CD4-positive, alpha-beta T cell treated with Interleukin-10 for 1 hour (primary cell): ENCODE measurements at regions not wholly inside any gene's neighbourhood (a gene's known extent, or its start where the extent isn't known, plus 50 kb on each side); places are given as distances from the start of the nearest gene placed in this dataset.
"Not testable (repeated sequence)": the region's sequence is repeated elsewhere in the genome, so short reads cannot be mapped to it uniquely, and the experiment has no call there.

Experiments used
- DNase-seq: peaks from one replicate; pipeline ENCODE4 v3.0.0-alpha.2; 2020

DNA sequence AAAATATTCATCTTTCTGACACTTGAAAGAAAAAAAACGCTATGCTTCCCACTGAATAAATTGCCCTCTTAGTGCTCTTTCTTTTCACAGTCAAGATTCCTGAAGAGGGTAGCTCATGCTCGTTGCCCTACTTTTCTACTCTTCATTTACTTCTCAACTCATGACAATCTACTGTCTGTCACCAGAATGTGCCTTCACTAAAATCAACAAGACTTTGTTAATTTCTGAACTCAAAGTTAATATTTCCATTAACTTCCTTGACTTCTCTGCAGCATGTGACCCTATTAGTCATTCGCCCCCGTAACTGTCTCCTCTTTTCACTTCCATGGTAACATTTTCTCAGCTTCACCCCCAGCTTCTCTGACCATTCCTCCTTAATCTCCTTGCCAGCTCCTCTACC lies 98.9 kb upstream of the MAPRE2 start:
- DNase-seq: no peak

DNA sequence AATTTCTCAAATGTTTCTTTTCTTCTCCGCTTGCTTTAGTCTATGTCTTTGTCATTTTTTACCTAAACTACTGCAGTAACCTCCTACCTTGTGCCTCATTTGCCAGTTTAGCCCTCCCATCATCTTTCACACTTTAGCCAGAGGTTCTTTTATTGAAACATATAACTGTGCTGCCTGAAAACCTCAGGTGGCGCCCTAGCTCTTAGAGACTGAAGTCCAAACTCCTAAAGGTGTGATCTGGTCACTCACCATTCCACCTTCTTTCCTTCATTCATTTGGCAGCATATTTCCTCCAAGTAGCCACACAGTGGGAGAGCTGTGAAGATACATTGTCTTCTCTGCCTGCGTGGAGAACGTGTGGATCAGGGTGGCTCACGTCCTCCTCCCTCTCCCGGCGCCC lies 98.2 kb upstream of the MAPRE2 start:
- DNase-seq: no peak

DNA sequence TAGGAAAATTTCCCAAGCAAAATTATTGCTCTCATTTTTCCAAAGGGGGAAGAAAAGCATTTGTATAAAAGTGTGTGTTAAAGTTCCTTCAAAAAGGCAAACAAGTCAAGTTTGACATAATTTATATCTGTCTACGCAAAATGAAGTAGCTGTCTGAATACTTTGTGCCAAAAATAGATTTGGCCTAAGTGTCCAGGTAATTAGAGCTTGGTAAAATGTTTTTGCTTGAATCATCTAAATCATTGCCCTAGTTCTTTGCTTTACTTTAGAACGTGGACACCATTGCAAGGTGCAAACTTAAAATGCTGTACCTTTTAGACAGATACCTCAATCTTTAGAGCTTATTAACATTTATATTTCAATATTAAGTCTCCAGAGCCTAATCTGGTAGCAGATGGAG lies 97.6 kb upstream of the MAPRE2 start:
- DNase-seq: no peak

DNA sequence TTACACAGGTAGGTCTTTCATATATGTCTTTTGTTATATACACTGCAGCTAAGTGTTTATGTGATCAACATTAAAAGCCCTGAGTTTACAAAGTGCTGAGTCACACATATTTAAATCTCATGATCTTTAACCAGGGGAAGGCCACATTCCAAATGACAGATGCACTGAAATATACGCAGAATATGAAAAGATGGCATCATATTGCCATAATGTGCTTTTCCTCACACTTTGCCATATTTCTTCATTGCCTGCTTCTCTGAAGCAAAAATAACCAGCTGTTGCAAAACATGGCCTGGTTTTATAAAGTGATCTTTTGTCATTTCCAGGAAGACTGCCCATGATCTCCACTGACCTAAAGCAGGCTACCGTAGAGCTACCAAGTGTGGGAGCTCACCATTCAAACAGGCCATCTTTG lies 93.5 kb upstream of the MAPRE2 start:
- no peak for DNase-seq

DNA sequence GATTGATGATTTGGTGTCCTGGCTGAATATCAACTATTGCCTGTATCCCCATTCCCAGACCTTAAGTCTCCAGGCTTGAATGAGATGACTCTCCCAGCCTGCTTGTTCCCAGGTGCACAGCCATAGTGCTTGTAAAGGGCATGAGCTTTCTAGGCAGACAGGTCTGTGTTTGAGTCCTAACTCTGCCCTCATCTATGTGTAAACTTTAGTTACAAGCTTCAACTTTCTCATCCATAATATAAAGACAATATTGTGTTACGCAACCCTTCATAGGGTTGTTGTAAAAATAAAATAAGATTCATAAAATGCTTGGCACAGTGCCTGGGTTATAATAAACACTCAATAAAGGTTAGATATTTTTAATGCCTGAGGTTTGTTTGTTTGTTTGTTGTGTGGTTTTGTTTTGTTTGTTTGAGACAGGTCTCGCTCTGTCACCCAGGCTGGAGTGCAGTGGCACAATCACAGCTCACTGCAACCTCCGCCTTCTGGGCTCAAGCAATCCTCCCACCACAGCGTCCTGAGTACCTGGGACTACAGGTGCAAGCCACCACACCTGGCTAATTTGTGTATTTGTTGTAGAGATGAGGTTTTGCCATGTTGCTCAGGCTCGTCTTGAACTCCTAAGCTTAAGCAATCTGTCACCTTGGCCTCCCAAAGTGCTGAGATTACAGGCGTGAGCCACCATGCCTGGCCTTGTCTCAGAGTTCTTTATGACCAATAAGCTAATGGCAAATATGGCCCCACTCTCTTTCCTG lies 89.4 kb upstream of the MAPRE2 start:
- no peak for DNase-seq

DNA sequence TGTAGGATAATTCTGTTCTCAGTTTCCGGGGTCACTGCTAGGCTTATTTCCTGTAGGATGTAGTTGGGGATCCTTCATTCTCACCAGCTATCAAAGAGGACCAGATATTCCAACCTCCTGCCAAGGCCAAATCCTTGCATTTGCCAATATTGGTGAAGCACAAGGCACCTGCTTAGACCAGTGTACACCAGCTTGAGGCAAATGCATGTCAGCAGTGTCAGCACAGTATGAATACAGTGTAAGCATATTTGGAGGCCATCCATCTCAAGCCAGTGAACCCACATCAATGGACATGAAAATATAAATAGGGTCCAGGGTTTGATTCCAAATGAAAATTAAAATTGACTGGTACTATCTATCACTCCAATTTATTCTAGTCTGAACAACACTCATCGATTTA lies 88.0 kb upstream of the MAPRE2 start:
- no peak for DNase-seq

DNA sequence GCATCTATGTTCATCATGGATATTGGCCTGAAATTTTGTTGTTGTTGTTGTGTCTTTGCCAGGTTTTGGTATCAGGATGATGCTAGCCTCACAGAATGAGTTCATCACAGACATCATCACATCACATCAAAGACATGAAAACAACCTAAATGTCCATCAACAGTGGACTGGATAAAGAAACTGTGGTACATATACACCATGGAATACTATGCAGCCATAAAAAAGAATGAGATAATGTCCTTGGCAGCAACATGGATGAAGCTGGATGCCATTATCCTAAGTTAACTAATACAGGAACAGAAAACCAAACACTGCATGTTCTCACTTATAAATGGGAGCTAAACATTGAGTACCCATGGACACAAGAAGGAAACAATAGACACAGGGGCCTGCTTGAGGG lies 85.7 kb upstream of the MAPRE2 start:
- DNase-seq: not testable (repeated sequence)

DNA sequence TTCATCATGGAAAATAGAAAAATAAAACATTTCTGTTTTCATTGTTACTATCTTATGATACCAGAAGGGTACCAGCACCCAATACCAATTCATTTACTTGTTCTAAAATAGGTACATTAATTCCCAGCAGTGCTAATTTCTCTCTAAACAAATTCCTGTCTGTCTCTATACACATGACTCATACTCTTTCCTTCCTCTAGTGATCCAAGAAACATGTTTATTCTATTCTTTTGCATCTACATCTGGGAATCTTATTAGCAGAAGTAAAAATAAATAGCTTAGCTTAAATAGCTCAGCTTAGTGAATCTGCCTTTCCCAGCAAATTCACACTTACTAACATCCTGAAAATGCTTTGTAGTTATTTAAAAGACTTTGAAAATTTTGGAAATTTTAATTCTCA lies 84.5 kb upstream of the MAPRE2 start:
- DNase-seq: no peak

DNA sequence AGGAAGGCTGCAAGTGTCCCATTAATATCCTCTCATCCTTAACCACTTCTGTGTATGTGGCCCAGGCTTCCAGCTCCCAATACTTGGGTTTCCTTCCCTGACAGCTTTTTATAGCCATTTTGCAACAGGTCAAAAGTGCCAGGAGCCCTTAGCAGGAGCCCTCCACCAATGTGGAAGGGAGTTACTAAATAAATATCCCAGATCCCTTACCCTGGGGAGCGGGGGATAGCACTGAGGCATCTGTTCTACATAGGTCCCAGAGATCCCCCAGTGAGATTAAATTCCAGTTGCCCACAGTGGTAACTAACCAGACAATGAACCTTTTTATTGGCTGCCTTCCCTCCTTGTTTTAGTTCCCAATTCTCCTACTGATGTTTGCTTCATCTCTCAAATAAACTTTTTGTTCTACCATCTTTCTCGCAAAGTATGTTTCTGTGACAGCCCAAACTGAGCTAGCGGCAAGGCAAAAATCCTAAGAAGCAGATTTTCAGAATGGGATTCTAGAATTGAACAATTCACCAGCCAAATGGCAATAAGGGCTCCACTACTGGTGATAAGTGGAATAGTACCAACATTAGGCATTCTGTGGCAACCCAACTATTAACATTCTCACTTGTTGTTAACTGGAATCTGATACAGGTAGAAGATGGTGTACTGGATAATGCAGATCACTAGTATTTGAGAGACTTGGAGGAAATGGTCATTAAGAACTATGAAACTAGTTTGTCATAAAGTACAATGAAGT lies 83.9 kb upstream of the MAPRE2 start:
- DNase-seq: no peak

DNA sequence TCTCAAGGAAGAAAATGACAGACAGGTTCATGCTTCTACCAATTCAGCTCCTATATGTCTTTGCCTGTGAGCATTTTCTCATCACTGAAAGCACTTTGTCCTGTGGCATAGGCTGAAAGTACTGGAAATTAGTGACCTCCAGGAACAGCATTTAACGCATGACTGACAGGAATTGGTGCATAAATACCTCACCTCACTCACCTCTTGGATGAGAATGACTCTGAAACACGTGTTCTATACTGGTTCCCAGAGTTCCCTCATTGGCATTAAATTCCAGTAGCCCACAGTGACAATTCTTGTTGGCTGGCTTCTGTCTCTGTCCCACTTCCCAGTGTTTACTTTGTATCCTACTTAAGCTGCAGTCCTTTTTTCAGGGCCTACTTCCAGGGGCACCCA lies 83.4 kb upstream of the MAPRE2 start:
- DNase-seq: no peak

DNA sequence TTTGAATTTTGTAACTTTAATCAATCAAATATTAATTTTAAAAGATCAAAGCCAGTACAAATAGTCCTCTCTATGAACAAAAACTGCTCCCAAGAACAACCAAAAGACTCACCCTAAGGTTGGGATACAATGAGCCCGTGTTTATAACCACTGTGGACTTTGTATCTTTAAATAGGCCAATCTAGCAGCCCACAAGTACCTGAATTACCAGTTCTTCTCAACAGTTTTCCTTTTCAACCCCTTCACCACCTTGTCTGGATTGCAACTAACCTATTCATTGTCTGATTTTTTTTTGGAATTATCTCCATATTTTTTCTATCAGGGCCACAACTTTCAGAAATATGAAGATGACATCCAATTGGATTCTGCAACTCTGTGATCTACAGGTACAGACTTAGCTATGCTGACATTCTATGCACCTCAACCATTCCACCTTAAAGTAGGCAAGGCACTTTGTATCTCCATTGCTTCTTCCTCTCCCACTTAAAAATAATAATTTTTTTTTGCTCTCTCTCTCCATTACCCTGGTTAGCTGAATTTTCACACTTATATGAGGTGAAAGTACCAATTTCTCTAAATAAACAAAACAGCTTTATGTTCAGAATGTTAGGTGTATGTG lies 81.9 kb upstream of the MAPRE2 start:
- DNase-seq: no peak

DNA sequence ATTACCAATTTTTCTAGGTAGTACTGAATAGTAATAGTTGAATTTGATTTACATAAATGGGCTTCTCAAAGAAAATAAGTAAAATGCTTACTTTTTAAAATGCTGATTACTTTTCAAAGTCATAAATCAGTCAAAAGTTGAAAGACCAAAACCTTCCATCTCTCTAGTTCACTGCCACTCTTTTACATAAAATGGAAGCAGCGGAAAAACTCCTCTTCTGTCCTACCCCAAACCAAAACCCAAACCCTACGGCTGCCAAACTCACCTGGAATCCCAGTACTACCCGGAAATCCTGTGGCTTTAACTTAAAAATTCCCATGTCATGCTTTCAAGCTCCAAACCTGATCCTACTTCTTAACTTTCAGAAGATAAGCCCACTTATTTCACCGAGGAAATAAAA lies 81.2 kb upstream of the MAPRE2 start:
- no peak for DNase-seq

DNA sequence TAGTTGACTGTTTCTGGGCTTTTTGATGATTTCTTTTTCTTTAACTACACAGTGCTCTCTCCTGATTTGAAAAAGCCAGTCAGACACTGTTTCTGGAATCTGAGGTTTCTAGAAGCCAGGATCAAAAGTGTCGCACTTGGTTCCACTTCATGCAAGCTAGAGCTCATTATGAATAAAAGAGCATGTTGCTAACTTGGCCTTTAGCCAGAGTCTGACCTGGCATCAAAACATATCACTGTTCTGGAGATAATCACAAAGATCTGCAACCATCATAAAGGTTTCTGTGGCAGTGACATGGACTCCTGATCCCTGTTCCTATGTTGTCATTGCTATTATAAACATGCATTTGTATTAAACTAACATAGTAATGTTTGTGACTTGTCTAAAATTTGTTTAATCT lies 76.1 kb upstream of the MAPRE2 start:
- no peak for DNase-seq

DNA sequence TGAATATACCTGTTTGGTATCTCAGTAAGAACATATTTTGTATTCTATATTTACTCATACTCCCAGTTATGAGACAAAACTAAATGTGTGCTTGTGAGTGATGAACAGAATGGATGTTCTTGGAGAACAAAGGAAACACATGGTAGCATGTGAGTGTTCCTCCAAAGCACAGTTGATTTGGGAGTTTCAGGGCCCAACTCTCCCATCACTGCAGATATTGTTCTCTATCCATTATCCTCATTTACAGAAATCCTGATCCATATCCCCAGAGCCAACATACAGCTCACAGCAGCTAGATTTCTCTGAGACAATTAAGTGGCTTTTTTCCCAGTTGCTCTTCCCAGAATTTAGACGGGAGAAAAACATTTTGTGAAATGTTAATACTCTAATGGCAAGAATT lies 75.6 kb upstream of the MAPRE2 start:
- DNase-seq: no peak

DNA sequence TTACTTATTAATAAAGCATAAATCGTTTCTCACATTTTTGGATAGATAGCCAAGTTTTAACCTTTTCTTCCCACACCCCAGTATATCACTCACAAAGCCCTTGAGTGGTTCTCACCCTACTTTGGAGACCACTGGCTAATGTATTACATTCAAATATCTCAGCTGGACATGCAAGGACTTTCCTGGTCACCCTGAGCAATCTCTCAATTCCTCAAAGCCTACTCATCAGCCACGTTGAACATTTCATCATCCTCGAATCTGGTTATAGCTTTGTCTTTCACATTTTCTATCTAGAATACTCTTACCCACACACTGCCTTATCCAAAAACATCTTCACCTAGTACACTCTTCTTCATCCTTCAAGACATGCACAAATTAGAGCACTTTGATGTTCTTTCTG lies 71.1 kb upstream of the MAPRE2 start:
- DNase-seq: no peak

DNA sequence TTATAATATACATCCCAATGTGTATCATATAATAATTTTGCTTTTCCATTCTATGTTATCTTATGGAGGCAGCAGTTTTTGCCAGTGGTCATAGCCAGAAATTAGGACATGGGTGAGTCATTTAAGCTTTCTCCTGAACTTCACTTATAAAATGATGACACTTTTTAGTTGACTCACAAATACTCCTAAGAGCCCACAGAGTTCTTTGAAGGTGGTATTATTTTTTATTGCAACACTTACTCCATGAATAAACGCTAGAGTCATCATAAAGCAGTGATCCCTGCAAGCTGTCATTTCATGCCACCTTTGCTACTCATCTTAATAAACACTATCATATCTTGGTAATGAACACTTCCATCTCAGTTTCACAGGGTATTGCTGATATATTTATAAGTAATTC lies 69.9 kb upstream of the MAPRE2 start:
- DNase-seq: no peak

DNA sequence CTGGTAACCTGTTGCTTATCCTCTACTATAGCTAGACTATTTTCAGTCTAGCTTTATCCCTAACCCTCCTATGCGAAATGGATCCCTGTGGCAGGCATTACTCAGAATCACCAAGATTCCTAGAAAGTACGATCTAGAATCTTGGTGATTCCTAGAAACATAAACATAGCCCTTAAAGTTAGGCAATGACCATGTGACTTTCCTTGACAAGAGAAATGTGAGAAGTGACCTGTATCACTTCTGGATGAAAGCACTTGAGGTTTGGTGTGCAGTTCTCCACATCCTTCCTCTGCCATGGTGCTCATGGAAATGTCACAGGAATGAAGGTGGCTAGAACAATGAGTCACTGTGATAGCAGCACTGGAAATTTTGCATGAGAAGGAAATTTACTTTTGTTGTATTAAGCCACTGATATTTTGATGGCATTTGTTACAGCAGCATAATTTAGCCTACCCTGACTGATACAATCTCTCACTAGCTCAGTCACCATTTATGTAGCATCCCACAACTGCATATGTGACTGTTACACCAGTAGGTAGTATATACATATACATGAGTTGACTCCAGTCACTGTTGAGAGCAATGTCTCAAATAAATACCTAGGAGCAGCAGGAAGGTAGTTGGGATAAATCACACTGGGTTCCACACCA lies 68.3 kb upstream of the MAPRE2 start:
- DNase-seq: no peak

DNA sequence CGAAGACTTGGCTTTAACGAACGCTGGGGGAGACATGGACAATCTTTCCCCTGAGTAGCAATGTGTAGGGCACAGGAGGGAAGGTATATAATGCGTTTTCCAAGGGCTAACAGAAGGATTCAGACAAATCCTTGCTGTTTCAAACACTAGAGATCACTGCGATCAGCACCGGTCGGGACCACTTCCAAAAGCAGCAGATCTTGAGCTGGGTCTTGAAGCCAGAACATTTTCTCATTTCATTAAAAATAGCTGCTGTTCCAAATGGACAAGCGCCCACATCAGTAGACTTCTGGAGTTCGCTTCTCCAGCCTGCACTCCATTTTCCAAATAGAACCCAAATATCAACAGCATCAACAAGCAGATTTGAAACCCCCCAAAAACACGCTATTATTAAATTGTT lies 65.1 kb upstream of the MAPRE2 start:
- no peak for DNase-seq

DNA sequence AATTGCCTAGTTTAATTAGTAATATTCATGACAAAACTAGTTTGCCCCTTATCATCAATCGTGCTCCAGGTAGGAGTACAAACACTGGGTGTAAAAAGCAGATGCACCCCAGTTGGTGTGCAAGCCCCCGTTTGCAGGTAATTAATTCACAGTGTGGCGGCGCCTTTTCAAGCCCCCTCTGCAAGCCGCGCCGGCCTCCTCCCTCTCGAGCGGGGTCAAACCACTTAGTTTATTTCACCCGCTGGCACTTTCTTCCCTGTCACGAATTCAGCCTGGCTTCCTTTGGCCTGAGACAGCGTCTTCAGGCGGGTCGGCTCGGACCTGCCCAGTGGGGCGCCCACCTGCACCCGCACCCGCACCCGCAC lies 64.7 kb upstream of the MAPRE2 start:
- DNase-seq: no peak

DNA sequence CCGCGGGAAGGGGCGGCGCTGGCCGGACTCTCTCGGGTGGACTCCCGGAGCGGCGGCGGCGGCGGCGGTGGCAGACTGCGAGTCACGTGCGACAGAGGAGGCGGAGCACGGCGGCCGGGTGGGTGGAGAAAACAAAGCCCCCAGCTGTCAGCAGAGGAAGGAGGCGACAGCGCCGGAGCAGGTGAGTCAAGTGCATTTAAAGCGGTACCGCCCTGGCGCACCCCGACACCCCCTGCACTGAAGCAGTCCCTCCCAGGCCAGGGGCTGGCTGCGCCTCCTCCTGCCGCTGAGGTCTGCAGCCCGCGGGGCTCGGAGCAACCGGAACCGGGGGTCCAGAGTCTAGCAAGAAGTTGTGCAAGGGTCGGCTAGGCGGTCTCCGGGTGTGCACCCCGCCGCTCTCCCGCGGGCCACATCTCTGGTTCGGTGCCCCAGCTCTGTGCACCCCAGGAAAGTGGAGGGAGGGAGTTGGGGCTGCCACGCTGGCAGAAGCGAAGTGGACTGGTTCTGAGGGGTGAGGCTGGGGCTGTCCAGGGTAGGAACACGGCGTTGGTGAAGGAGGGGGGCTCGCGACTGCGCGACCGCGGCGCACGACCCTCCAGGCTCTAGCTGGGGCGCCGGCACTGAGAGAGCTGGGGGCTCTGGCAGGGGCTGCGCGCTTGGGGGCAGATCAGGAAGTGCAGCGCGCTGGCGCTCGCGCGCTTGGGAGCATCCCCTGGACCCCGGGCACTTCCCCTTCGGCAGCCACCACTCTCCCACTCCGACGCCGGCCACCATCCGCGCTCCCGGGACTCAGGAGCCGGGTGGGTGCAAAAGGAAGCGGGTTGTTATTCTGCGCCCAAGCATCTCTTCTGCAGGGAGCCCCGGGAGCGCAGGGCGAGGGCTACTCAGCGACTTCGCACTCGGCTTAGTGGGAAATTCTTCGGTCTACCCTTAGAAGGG lies 64.0 kb upstream of the MAPRE2 start:
- peak; percentile 75 for DNase-seq

DNA sequence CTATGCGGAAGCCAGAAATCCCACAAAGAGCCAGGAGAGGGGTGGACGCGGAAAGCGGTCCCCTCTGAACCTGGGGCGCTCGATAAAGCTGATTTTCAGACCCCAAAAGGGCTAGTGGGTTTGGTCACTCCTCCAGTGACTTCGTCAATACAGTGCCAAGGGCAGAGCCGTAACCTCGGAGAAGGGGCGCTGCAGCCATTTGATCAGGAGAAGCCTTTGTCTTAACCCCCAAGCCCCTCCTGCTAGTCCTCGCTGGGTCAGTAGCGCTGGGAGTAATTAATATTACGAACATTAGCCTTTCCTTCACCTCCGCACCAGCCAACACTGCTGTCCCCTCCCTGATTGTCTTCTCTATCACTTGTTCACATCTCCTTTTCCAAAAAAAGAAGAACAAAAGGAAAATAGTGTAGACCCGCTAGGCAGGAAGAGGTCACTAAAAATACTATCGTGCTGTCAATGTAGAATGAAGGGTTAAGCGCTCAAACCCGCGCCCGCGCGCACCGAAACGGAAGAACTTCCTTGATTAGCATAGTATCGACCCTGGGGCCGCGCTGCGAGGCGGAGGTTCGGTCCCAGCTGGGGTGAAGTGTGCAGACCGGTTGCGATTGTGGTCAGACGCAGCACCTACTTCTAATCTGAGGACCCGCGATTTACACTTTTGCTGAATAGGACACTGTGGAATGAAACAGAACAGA lies 63.2 kb upstream of the MAPRE2 start:
- DNase-seq: peak; percentile 47

DNA sequence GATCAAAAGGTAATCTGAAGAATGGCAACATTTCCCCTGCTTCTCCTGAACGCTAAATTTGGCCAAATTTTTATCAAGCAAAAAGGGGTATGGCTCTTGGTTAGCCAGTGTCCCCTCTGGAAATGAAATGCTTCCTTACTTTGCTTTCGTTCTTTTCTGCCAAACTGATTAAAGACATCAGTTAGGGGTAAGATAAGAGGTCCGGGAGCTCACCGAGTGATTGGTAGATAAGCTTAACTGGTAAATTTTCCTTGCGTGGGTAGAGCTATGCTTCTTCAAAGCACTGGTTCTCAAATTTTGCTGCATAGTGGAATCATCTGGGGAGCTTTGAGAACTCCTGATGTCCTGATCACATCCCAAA lies 62.7 kb upstream of the MAPRE2 start:
- no peak for DNase-seq
